Activated naive CD8-positive, alpha-beta T cell treated with anti-CD3 and anti-CD28 coated beads, Interleukin-2, amount 50 U/mL, for 24 hours (primary cell): ENCODE measurements at regions not wholly inside any gene's neighbourhood (a gene's known extent, or its start where the extent isn't known, plus 50 kb on each side); places are given as distances from the start of the nearest gene placed in this dataset.

Source experiments
- ATAC-seq: fragments of 150-1000 bp; cut with Tn5 transposase; one replicate; pipeline ENCODE4 v1.10.0; 2021
- DNase-seq: peaks from one replicate; pipeline ENCODE4 v3.0.0; 2021
- H3K27ac Mint-ChIP-seq: one replicate; pipeline ENCODE4 v1.8.0; 2021; ENCODE audit warnings: mild to moderate bottlenecking, mixed read lengths
- H3K27me3 Mint-ChIP-seq: one replicate; pipeline ENCODE4 v1.8.0; 2021; ENCODE audit warnings: mixed read lengths
- H3K36me3 Mint-ChIP-seq: one replicate; pipeline ENCODE4 v1.8.0; 2021; ENCODE audit warnings: low read depth, mixed read lengths
- H3K4me1 Mint-ChIP-seq: one replicate; pipeline ENCODE4 v1.8.0; 2021; ENCODE audit warnings: mixed read lengths
- H3K4me3 Mint-ChIP-seq: one replicate; pipeline ENCODE4 v1.8.0; 2021; ENCODE audit warnings: mild to moderate bottlenecking, moderate library complexity, mixed read lengths
- H3K9me3 Mint-ChIP-seq: one replicate; pipeline ENCODE4 v1.8.0; 2021; ENCODE audit warnings: mixed read lengths

- ATAC-seq (no peak), DNase-seq (no peak)
- no peaks in the 10 kb centered on the region for H3K4me1 Mint-ChIP-seq
- H3K27me3 Mint-ChIP-seq: no peaks in the 10 kb centered on the region
- no peak overlapping the region for H3K4me3 Mint-ChIP-seq
- peaks cover 3% of the 10 kb centered on the region for H3K9me3 Mint-ChIP-seq
- no peak overlapping the region for H3K27ac Mint-ChIP-seq
- H3K36me3 Mint-ChIP-seq: no peaks in the 10 kb centered on the region
Measured at GRCh38 chr18:56221195-56222065, 417.0 kb downstream of the TXNL1 start.

- no peaks in the 10 kb centered on the region for H3K27me3 Mint-ChIP-seq
- no peaks in the 10 kb centered on the region for H3K9me3 Mint-ChIP-seq
- no peak overlapping the region for H3K27ac Mint-ChIP-seq
- ATAC-seq (no peak), DNase-seq (no peak)
- no peaks in the 10 kb centered on the region for H3K36me3 Mint-ChIP-seq
- no peaks in the 10 kb centered on the region for H3K4me1 Mint-ChIP-seq
- no peak overlapping the region for H3K4me3 Mint-ChIP-seq
Measured at GRCh38 chr18:56217406-56217805, 421.0 kb downstream of the TXNL1 start.

GRCh38 chr18:56214706-56215105 is 423.7 kb downstream of the TXNL1 start:
- no peak for ATAC-seq
- H3K4me3 Mint-ChIP-seq: no peak overlapping the region

GRCh38 chr18:56210520-56210919 is 427.9 kb downstream of the TXNL1 start:
- Mint-ChIP-seq H3K36me3 (no peaks in the 10 kb centered on the region), H3K9me3 (no peaks in the 10 kb centered on the region), H3K27ac (no peak overlapping the region), H3K4me1 (no peaks in the 10 kb centered on the region), H3K27me3 (no peaks in the 10 kb centered on the region), H3K4me3 (no peak overlapping the region)
- no peak for DNase-seq
- no peak for ATAC-seq

More at GRCh38 chr18:56214706-56215105, 423.7 kb downstream of the TXNL1 start:
- Mint-ChIP-seq H3K9me3 (no peaks in the 10 kb centered on the region), H3K36me3 (no peaks in the 10 kb centered on the region), H3K27me3 (no peaks in the 10 kb centered on the region), H3K4me1 (no peaks in the 10 kb centered on the region), H3K27ac (no peak overlapping the region)
- DNase-seq: no peak

- Mint-ChIP-seq H3K4me3 (no peak overlapping the region), H3K27me3 (no peaks in the 10 kb centered on the region), H3K36me3 (no peaks in the 10 kb centered on the region), H3K4me1 (no peaks in the 10 kb centered on the region), H3K9me3 (peaks cover 8% of the 10 kb centered on the region), H3K27ac (no peak overlapping the region)
- DNase-seq: no peak
- no peak for ATAC-seq
Measured at GRCh38 chr18:56207989-56208388, 430.4 kb downstream of the TXNL1 start.

- no peak for DNase-seq
- Mint-ChIP-seq H3K4me1 (no peaks in the 10 kb centered on the region), H3K27me3 (no peaks in the 10 kb centered on the region), H3K9me3 (peaks cover 8% of the 10 kb centered on the region), H3K27ac (no peak overlapping the region), H3K36me3 (no peaks in the 10 kb centered on the region), H3K4me3 (no peak overlapping the region)
- ATAC-seq: no peak
Measured at GRCh38 chr18:56204052-56204451, 434.3 kb downstream of the TXNL1 start.

GRCh38 chr18:56202678-56203077 is 435.7 kb downstream of the TXNL1 start:
- Mint-ChIP-seq H3K27me3 (no peaks in the 10 kb centered on the region), H3K9me3 (peaks cover 8% of the 10 kb centered on the region), H3K4me3 (no peak overlapping the region), H3K36me3 (no peaks in the 10 kb centered on the region), H3K27ac (no peak overlapping the region), H3K4me1 (no peaks in the 10 kb centered on the region)
- DNase-seq: no peak
- no peak for ATAC-seq

- H3K36me3 Mint-ChIP-seq: no peaks in the 10 kb centered on the region
- no peak overlapping the region for H3K27ac Mint-ChIP-seq
- H3K4me1 Mint-ChIP-seq: no peaks in the 10 kb centered on the region
- ATAC-seq (no peak), DNase-seq (no peak)
- H3K27me3 Mint-ChIP-seq: no peaks in the 10 kb centered on the region
- H3K4me3 Mint-ChIP-seq: no peak overlapping the region
- H3K9me3 Mint-ChIP-seq: peaks cover 8% of the 10 kb centered on the region
Measured at GRCh38 chr18:56200381-56200911, 437.9 kb downstream of the TXNL1 start.

GRCh38 chr18:56199580-56200330 is 438.6 kb downstream of the TXNL1 start:
- ATAC-seq (no peak), DNase-seq (no peak)
- Mint-ChIP-seq H3K36me3 (no peaks in the 10 kb centered on the region), H3K4me3 (no peak overlapping the region), H3K27me3 (no peaks in the 10 kb centered on the region), H3K9me3 (peaks cover 4% of the 10 kb centered on the region), H3K4me1 (no peaks in the 10 kb centered on the region), H3K27ac (no peak overlapping the region)

- Mint-ChIP-seq H3K27me3 (no peaks in the 10 kb centered on the region), H3K36me3 (no peaks in the 10 kb centered on the region), H3K27ac (no peak overlapping the region), H3K4me3 (no peak overlapping the region), H3K9me3 (no peaks in the 10 kb centered on the region), H3K4me1 (no peaks in the 10 kb centered on the region)
- DNase-seq (no peak), ATAC-seq (no peak)
Measured at GRCh38 chr18:56197241-56197859, 441.0 kb downstream of the TXNL1 start.

- Mint-ChIP-seq H3K27me3 (no peaks in the 10 kb centered on the region), H3K9me3 (no peaks in the 10 kb centered on the region), H3K36me3 (no peaks in the 10 kb centered on the region), H3K4me3 (no peak overlapping the region), H3K4me1 (no peaks in the 10 kb centered on the region), H3K27ac (no peak overlapping the region)
- ATAC-seq (no peak), DNase-seq (no peak)
Measured at GRCh38 chr18:56196495-56197225, 441.7 kb downstream of the TXNL1 start.

- Mint-ChIP-seq H3K27me3 (no peaks in the 10 kb centered on the region), H3K36me3 (no peaks in the 10 kb centered on the region), H3K4me3 (no peak overlapping the region), H3K4me1 (no peaks in the 10 kb centered on the region), H3K27ac (no peak overlapping the region), H3K9me3 (peaks cover 2% of the 10 kb centered on the region)
- DNase-seq (no peak), ATAC-seq (no peak)
Measured at GRCh38 chr18:56191334-56191733, 447.1 kb downstream of the TXNL1 start.

- no peak overlapping the region for H3K27ac Mint-ChIP-seq
- peaks cover 3% of the 10 kb centered on the region for H3K9me3 Mint-ChIP-seq
- H3K4me1 Mint-ChIP-seq: no peaks in the 10 kb centered on the region
- no peaks in the 10 kb centered on the region for H3K36me3 Mint-ChIP-seq
- H3K27me3 Mint-ChIP-seq: no peaks in the 10 kb centered on the region
- DNase-seq (no peak), ATAC-seq (no peak)
- H3K4me3 Mint-ChIP-seq: no peak overlapping the region
Measured at GRCh38 chr18:56189615-56190014, 448.8 kb downstream of the TXNL1 start.
